GM18505 (cell line): ENCODE measurements at regions not wholly inside any gene's neighbourhood (a gene's known extent, or its start where the extent isn't known, plus 50 kb on each side); places are given as distances from the start of the nearest gene placed in this dataset.
A peak's percentile ranks its signal among the peaks of the same experiment; 100 is the strongest.

Experiments used
- ATAC-seq: cut with Tn5 transposase; IDR thresholded peaks from one replicate; pipeline ENCODE4 v1.9.1; 2021; ENCODE audit not compliant: unreplicated experiment
- POLR2A ChIP-seq: IDR thresholded peaks from 4 replicates; pipeline ENCODE4 v1.6.1; 2011; ENCODE audit warnings: borderline replicate concordance; ENCODE audit not compliant: insufficient read depth, insufficient read length; ENCODE audit errors: extremely low read depth

DNA sequence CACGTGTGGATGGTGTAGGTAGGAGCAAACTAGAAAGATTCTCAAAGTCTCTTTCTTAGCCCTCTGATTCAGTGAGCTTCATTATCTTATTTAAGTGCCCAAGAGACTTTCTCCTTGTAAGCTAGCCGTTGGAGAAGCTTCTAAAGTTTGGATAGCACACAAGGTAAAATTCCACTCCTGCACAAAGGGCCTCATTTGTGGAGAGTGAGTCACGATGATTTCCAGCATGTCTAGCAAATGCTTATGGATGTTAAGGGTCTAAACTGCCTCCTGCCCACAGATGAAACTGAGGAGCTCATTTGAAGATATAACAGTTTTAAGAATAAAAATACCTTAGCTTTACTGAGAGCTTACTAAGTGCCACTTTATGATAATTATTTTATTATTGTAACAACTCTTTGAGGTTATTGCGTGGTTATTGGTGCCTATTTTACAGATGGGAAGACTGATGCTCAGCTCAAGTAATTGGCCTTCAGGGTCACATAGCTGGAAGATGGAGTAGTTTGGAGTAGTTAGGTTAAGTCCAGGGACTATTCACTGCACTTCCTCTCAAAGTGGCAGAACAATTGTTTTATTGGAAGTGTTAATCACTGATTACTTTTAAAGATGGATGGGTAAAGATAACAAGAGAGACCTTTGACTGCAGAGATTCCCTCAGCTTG, 78.7 kb upstream of the HIF1A start:
- ATAC-seq: no peak
- no peak for TF ChIP-seq POLR2A

DNA sequence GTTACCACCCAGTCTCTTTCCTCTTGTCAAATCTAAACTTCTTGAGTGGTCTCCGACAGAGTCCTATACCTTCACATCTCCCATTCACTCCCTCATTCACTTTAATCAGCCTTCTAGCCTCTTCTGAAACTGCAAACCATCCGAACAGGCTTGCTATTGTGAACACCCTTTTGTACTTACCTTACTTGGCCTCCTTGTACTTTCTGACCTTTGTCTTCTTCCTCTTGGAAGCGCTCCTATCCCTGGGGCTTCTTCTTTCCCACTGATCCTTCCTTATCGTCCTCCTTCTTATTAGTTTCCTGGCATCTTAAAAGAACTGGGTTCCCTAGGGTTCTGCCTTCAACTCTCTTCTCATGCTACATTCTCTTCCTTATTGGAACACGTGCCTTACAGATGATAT, 76.9 kb upstream of the HIF1A start:
- no peak for ATAC-seq
- TF ChIP-seq POLR2A: no peak

DNA sequence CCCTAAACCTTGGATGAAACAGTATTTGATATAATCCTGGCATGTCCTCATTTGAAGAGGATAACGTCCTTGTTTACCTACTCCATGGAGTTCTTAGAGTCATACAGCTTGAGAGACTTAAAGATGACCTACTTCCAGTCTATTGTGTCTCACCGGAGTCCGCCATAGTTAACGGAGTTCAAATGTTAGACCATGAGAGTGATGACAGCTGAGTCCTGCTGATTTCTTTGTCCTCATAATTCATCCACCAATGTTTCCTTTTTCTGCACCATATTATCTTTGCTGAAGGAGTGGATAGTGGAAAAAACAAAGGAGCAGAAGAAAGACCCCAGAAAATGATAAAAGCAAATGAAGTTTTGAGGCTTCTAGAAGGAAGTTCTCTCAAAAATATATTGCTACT, 75.8 kb upstream of the HIF1A start:
- ATAC-seq: no peak
- no peak for TF ChIP-seq POLR2A

DNA sequence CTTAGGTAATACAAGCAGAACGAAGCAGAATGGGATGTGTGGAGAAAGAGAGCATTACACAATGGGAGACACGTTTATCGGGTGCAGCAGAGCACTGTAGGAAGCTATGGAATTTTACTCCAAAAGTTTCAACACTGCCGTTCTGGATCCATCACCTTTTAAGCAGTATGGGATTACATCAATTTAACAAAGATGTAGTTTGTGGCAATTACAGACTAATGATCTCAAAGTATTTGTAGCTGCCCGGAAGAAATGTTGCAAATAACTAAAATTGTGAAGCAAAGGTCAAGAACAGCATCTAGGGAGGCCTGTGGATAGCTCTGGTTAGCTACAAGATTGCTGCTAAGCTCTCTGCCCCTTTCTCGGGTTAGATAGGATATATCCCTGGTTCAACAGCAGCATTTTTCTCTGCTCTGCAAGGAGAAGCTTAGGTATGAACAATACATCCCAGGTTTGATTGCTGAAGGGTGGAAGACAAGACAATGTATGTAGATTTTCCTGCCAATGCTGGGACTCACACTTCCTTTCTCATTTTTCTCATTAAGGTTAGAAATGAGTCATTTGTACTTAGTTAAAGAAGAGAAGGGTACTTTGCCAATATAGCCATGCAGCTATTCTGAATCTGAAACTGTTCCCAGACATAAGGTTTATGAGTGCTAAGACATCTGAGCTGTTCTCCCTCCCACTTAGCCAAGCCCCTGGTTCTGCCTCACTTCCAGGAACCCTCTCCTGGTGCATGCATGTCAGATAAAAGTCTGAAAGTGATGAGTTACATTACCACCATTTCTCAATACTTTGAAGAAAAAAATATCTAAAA, 75.0 kb upstream of the HIF1A start:
- TF ChIP-seq POLR2A: no peak
- peak; percentile 88 for ATAC-seq

DNA sequence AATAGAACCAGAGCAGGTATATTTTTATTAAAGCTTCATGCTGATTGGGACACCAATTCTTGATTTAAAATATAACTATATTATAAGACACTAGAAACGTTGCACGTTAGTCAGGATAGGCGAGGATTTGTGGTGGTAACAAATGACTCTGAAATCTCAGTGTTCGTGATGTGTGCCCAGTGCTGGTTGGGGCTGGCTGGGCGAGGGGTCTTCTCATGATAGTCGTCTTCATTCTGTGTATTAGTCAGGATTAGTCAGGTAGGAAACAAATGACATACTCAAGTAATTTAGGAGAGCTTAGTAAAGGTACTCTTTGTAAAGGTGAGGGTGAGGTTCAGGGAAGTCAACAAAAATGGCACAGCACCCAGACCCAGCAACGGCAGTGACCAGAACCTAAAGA, 73.9 kb upstream of the HIF1A start:
- ATAC-seq: no peak
- TF ChIP-seq POLR2A: no peak

DNA sequence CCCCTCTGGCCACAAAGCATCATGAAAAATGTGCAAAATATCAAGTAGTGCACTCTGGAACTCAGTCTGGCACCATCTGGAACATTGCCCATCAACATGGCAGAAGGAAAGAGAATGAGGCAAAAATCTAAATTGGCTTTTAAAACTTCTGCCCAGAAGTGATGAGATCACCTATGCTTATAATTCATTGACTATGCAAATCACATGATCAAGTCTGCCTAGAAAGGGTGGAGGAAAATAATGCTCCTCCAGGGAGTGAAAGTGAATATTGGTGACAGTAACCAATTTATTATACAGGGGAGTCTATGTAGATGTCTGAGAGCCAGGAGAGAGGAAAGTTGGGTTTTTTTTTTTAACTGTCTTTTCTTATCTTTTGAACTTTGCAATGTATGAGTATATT, 73.3 kb upstream of the HIF1A start:
- no peak for TF ChIP-seq POLR2A
- no peak for ATAC-seq

DNA sequence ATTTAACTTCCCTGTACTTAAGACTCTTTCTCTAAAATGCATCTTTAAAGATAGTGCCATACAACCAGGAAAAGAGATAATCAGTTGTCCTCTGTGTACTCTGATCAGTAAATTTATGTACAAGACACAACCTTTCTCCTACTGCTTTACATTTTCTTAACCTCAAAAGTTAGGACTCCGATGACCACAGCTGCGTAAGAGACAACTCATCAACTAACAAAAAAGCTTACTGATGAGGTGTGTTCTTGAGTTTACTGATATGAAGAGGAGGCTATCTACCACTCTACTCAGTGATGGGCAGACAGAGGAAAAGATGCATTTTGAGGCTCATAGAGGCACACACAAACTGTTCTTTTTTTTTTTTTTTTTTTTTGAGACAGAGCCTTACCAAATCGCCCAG, 71.4 kb upstream of the HIF1A start:
- no peak for TF ChIP-seq POLR2A
- no peak for ATAC-seq

DNA sequence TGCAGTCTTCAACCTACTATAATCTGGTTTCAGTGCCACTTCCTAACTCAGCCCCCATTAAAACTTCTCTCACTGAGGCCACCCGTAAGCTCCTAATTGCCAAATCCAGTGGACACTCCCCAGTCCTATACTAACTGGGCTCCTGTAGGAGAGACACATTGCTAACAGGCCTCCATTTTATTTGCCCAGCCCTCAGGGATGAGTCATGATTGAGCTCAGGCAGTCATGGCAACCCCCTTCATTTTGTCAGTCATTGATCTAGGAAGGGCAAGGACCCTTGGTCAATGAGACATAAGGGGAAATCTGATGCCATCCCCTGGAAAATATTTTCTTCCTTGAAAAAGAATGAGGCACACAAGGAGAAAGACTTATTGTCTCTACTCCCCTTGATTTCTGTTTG, 70.1 kb upstream of the HIF1A start:
- no peak for ATAC-seq

DNA sequence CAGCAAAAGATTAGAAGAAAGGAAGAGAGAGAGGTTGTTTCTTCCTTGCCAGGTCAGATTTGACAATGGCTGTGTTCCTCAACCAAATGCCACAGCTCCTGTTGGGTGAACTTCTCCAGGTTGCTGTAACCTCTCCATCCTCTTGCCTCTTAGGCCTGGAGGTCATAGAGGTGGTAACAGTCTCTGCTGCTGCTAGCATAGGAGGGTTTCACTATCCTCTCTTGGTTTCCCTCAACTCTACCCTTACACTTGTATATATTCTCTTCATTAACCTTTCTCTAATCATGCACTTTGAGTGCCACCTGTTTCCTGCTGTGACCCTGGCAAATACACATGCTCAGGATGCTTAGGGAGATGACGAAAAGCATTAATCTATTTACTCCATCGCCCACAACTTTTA, 67.7 kb upstream of the HIF1A start:
- no peak for TF ChIP-seq POLR2A
- ATAC-seq: no peak

More for the DNA sequence above, 70.1 kb upstream of the HIF1A start:
- no peak for TF ChIP-seq POLR2A

DNA sequence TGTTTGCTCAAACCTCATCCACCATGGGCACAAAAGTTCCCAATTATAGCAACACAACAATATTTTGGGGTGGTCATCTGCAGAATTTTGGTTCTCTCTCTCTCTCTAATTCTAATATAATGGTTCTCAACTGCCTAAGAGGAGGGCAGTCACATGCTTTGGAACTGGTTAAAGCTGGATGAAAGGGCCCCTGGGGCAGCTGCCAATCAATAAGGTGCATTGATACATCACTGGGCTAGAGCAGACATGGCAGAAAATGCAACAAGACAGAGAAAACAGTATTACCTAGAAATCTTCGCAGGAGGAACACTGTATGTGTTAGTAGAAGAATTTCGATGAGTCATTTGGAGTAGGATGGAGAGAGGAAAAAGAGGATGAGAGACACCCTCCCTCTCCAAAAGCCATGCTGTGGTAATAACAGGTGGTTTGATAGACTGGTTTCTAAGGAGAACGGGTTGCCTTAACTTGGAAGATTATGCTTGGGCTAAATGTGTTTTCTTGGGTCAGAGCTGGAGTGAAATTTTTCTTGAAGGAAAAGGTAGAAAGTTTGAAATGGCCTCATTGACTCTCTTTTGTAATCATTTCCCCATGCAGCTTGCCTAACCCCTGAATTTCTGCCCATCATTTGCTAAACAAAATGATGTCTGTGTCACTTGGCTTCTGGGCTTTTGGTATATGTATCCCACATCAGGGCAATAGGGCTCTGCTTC, 67.1 kb upstream of the HIF1A start:
- no peak for TF ChIP-seq POLR2A
- no peak for ATAC-seq

DNA sequence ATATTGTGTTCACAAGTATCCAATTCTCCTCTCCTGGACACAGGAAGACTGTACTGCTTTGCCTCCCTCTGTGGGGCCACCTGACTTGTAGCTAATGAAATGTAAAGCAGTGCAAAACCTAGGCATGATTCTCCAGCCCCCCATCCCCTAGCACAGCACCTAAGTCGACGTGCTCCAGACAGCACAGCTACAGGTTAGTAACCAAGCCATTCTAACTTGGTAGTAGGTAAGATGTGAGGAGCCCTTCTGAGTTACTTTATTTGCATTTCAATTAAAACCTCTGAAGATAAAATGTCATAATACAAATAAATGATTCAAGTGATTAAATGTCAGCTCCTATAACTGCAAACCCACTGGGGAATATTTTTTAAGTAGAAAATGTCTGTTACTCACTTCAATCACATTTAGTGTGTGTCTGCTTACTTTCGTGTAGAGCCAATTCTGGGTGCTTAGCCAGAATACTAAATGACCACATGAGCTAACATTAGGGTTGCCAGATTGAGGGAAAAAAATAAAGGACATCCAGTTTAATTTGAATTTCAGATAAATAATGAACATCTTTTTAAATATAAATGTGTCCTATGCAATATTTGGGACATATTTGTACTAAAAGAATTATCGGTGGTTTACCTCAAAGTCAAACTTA, 64.8 kb upstream of the HIF1A start:
- ATAC-seq: no peak
- TF ChIP-seq POLR2A: no peak

DNA sequence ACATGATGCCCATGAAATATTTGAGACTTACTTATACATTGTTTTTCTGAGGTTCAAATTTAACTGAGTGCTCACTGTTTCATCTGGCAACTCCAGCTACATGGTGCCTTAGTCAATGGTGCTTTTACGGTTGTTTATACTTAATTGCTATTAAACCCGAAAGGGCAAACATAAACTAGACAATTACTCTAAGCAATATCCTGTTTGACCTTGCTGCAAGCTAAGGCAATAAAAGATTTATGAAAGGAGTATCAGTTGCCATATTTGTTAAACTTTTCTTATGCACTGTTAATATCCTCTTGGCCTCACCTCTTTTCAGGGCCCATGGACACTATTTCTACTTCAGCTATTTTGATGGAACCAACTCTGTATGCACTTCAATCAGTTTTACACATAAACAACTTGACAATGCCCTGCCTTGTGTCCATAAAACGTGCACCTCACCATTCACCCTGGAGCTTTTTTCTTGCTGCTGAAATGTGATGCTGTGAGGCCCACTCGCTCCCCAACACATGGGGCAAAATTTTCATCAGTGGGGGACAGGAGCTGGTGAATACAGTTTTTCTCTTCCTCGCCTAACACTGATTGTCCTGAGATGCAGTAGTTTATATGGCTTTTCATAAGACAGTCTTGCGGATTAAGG, 64.1 kb upstream of the HIF1A start:
- no peak for ATAC-seq
- TF ChIP-seq POLR2A: no peak

DNA sequence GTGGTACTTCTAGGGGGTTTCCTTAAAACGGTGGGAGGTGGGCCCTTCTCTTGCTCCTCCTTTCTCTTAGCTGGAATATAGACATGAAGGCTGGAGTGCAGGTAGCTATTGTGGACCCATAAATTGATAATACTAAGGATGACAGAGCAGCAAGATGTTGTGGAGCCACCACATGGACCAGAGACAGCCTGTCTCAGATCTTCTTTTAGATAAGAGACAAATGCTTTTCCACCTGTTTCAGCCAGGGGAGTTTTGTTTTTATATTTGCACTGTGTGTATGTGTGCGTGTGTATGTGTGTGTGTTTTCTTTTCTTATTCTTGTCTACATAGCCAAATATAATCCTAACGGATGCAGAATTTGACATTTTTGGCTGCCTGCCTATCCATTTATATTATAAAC, 62.9 kb upstream of the HIF1A start:
- no peak for ATAC-seq
- TF ChIP-seq POLR2A: no peak
